GM12891 (cell line): ENCODE measurements at regions not wholly inside any gene's neighbourhood (a gene's known extent, or its start where the extent isn't known, plus 50 kb on each side); places are given as distances from the start of the nearest gene placed in this dataset.
A peak's percentile ranks its signal among the peaks of the same experiment; 100 is the strongest.

Source experiments
- DNase-seq: peaks from one replicate; pipeline ENCODE4 v3.0.0; 2011; ENCODE audit warnings: low spot score; ENCODE audit not compliant: insufficient read length
- FAIRE-seq: peaks from 2 replicates; lab custom pipeline; 2011; peaks lifted over from hg19 to GRCh38; lab: Jason Lieb, UNC
- PAX5 ChIP-seq: IDR thresholded peaks from 2 replicates; pipeline ENCODE4 v1.6.1; 2011; ENCODE audit warnings: low read length, moderate library complexity, mild to moderate bottlenecking; ENCODE audit not compliant: insufficient read depth, severe bottlenecking
- POLR2A ChIP-seq: IDR thresholded peaks from 2 replicates; pipeline ENCODE4 v1.6.1; 2011; ENCODE audit warnings: low read depth, low read length, control low read depth
- POLR2AphosphoS5 ChIP-seq: IDR thresholded peaks from 2 replicates; pipeline ENCODE4 v1.6.1; 2011; ENCODE audit warnings: low read depth, low read length, control low read depth
- POU2F2 ChIP-seq: IDR thresholded peaks from 2 replicates; pipeline ENCODE4 v1.6.1; 2011; ENCODE audit warnings: low read depth, mild to moderate bottlenecking, control low read depth, low read length, moderate library complexity
- SPI1 ChIP-seq: IDR thresholded peaks from 2 replicates; pipeline ENCODE4 v1.6.1; 2011; ENCODE audit warnings: low read depth, low read length, control low read depth
- TAF1 ChIP-seq: IDR thresholded peaks from 2 replicates; pipeline ENCODE4 v1.6.1; 2011; ENCODE audit warnings: low read depth, low read length, control low read depth

DNA sequence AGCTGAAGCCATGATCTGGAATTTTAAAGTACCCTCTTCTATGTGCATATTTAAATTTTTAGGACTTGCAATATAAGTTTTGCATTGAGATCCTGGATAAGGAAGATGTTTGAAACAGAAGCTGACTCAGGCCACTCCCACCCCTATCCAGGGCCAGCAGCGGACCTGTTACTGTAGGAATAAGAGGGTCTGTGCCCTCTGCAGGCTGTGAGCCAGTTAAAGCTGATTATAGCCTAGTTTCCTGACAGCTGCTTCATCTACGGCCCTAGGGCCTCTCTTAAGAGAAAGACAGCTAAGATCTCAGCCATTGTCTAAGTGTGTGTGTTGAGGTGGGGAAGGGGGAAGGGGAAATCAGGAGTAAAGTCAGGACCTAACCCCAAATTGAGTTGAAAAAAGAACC, 234.0 kb downstream of the HAUS1 start:
- FAIRE-seq = no peak
- DNase-seq = no peak
- TF ChIP-seq POU2F2 = no peak
- TF ChIP-seq POLR2AphosphoS5 = no peak
- no peak for TF ChIP-seq PAX5
- no peak for TF ChIP-seq POLR2A
- no peak for TF ChIP-seq SPI1
- no peak for TF ChIP-seq TAF1

DNA sequence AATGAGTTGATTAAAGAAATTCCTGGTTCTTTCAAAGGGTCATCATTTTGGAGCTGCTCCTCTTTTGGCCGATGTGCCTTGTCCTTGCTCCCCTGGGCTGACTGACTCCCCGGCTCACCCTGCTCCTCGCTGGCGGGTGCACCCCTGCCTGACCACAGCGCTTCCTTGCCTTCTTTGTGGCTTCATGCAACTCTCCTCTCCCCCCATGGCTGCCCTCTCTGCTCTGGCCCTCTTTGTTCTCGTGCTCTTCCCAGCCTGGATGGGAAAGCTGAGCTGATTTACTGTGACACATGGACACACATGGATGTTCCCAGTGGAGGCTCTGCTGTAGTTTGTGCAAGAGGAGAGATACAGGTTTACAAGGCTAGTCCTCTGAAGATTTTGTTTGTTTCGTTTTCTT, 234.6 kb downstream of the HAUS1 start:
- TF ChIP-seq TAF1 (no peak), POLR2A (no peak), POU2F2 (no peak), POLR2AphosphoS5 (no peak), SPI1 (no peak), PAX5 (no peak)

GRCh38 chr18:46340716-46341115, 236.5 kb downstream of the HAUS1 start:
- FAIRE-seq = no peak
- no peak for TF ChIP-seq PAX5
- TF ChIP-seq POLR2AphosphoS5 = no peak
- TF ChIP-seq POLR2A = no peak
- no peak for DNase-seq

More for the DNA sequence above, 234.6 kb downstream of the HAUS1 start:
- no peak for DNase-seq
- peak; percentile 56 for FAIRE-seq

GRCh38 chr18:46341986-46342525, 237.9 kb downstream of the HAUS1 start:
- DNase-seq (no peak), FAIRE-seq (no peak)
- TF ChIP-seq POLR2A = no peak
- no peak for TF ChIP-seq PAX5
- TF ChIP-seq SPI1 = no peak
- TF ChIP-seq POLR2AphosphoS5 = no peak
- TF ChIP-seq TAF1 = no peak
- TF ChIP-seq POU2F2 = no peak

DNA sequence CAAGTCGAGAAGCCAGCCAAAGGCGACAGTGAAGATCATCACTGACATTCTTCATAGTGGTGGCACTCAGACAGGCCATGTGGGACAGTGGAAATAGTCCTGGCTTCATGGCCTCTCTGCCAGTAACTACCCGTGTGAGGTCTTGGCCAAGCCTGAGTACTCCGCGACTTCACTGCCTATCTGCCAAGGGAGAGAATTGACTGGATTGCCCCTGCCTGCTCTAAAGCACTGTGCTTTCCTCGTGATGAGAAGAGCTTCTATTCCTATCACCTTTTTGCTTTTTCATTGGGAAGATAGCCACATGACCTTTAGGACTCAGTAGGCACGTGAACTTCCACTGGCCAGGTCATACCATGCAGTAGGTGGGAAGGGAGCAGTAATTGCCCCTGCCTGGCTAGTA, 239.3 kb downstream of the HAUS1 start:
- no peak for DNase-seq
- FAIRE-seq = no peak
- TF ChIP-seq TAF1 = no peak
- no peak for TF ChIP-seq POLR2AphosphoS5
- no peak for TF ChIP-seq PAX5
- no peak for TF ChIP-seq POU2F2
- no peak for TF ChIP-seq POLR2A
- TF ChIP-seq SPI1 = no peak

DNA sequence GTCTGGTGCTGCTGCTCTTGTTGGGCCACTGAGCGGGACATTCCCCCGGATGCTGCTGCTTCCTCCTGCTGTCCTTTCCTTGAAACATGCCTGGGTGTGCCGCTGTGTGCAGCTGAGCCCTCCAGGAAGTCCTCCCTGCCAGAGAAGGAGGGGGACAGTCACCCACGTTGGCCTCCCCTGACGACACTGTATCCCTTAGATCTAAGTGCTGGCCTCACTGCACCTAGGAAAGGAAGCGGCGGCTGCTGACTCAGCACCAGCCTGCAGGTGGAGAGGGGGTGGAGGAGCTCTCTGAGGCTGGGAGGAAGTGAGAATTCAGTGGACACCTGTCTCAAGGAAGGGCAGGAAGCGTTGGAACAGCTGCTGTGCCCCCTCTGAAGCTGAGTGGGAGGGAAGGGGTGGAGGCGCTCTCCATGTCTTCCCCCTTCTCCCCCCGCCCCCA, 239.8 kb downstream of the HAUS1 start:
- FAIRE-seq = peak; percentile 94
- peak; percentile 43 for DNase-seq
- TF ChIP-seq SPI1 (peak; percentile 93), TAF1 (no peak), POLR2A (no peak)

DNA sequence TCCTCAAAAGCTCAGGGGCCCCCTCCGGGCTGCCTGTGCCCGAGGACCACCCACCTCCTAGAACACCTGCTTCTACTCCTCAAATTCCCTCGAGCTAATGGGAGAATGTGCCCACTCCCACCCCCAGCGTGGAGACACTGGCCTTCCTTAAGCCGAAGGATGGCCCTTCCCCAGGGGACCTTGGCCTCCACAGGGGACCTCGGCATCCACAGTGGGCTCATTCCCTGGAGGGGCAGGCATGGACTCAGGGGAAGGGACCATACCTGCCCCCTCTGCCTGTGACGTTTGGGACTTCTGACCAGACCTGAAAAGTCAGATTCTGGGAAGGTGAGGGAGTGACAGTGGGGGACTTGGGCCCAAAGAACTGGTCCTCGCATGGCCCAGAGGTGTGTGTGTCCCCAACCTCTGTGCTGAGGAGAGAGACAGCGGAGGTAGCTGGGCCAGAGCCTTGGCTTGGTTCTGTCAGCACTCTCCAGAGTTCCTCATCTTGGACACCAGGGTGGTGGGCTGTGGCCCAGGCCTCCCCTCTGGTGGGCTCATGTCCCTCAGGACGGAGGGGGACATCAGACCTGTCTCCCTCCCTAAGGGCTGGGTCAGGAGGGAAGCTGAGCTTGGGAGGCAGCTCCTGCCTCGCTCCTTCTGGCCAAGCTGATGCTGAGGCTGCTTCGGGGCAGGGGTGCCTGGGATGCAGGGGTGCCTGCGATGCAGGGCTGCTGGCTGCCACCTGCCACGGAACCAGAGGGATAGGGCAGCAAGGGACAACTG, 240.4 kb downstream of the HAUS1 start:
- no peak for TF ChIP-seq POU2F2
- TF ChIP-seq POLR2AphosphoS5 = no peak
- no peak for TF ChIP-seq SPI1
- TF ChIP-seq PAX5 = no peak
- TF ChIP-seq TAF1 = no peak
- TF ChIP-seq POLR2A = no peak
- DNase-seq (no peak), FAIRE-seq (no peak)

- FAIRE-seq (no peak), DNase-seq (no peak)
- TF ChIP-seq POU2F2 (no peak), POLR2A (no peak), POLR2AphosphoS5 (no peak), TAF1 (no peak), PAX5 (no peak), SPI1 (no peak)
Measured at GRCh38 chr18:46345181-46345465, 240.9 kb downstream of the HAUS1 start.

- no peak for TF ChIP-seq TAF1
- no peak for TF ChIP-seq POLR2AphosphoS5
- no peak for TF ChIP-seq POU2F2
- TF ChIP-seq POLR2A = no peak
- TF ChIP-seq SPI1 = no peak
- TF ChIP-seq PAX5 = no peak
- FAIRE-seq (peak; percentile 9), DNase-seq (no peak)
Measured at GRCh38 chr18:46346213-46346612, 242.0 kb downstream of the HAUS1 start.

DNA sequence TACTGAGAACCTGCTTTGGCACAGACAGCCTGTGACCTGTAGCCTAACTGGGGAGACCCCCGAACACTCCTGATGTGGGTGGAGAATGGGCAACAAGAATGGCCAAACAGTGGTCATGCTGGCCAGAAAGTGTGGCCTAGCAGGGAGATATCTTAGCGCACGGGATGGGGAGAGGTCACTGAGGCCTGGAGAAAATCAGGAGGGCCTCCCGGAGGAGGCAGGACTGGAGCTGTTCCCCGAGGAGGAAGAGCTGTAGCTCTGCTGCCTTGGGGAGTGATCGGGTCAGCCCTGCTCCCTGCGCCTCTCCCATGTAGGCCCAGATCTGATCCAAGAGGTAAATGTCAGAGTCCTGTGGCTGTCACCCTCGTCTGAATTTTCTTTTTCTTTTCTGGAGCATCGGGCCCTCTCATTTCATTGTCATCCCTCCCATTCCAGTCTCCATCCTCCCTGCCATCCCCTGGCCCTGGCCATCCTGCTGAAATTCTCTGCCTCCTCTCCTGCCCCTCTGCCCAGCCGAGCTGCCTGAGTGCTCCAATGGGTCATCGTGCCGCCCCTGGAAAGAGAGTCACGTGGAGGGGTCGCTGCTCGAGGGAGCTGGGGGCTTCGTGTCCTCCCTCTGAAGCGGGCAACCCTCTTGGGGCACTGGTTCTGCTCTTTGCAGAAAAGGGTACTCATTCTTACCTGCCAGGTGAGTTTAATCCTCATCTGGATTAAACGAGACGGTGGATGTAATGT, 242.9 kb downstream of the HAUS1 start:
- FAIRE-seq (no peak), DNase-seq (no peak)
- TF ChIP-seq PAX5 = no peak
- no peak for TF ChIP-seq TAF1
- TF ChIP-seq SPI1 = no peak
- TF ChIP-seq POLR2AphosphoS5 = no peak
- no peak for TF ChIP-seq POLR2A
- TF ChIP-seq POU2F2 = no peak
